ENCODE measurements at regions not wholly inside any gene's neighbourhood (a gene's known extent, or its start where the extent isn't known, plus 50 kb on each side); places are given as distances from the start of the nearest gene placed in this dataset.

- no peak overlapping the region for H3K27ac ChIP-seq
- no peaks in the 10 kb centered on the region for H4K20me1 ChIP-seq
Measured at GRCh38 chr10:128877936-128878335, 589.1 kb upstream of the MGMT start.

GRCh38 chr10:128879030-128879429, 588.0 kb upstream of the MGMT start:
- no peak overlapping the region for H3K4me3 ChIP-seq
- H3K9me3 ChIP-seq = no peaks in the 10 kb centered on the region
- no peaks in the 10 kb centered on the region for H4K20me1 ChIP-seq
- no peaks in the 10 kb centered on the region for H3K4me1 ChIP-seq
- H3K27me3 ChIP-seq = no peaks in the 10 kb centered on the region
- no peaks in the 10 kb centered on the region for H3K36me3 ChIP-seq
- TF ChIP-seq Cebpa-rat (IDR thresholded peaks at IDR 0.05) = no peak
- H3K27ac ChIP-seq = no peak overlapping the region
- no peak overlapping the region for H3K4me2 ChIP-seq
- H3K9ac ChIP-seq = no peak overlapping the region

More at GRCh38 chr10:128877936-128878335, 589.1 kb upstream of the MGMT start:
- H3K36me3 ChIP-seq = no peaks in the 10 kb centered on the region
- no peaks in the 10 kb centered on the region for H3K27me3 ChIP-seq
- no peak overlapping the region for H3K4me2 ChIP-seq
- no peaks in the 10 kb centered on the region for H3K4me1 ChIP-seq
- no peak overlapping the region for H3K9ac ChIP-seq
- no peak overlapping the region for H3K4me3 ChIP-seq
- H3K9me3 ChIP-seq = no peaks in the 10 kb centered on the region
- TF ChIP-seq Cebpa-rat (IDR thresholded peaks at IDR 0.05) = no peak

- Histone ChIP-seq H3K4me3 (no peak overlapping the region), H3K4me1 (no peaks in the 10 kb centered on the region), H4K20me1 (no peaks in the 10 kb centered on the region), H3K27ac (no peak overlapping the region), H3K4me2 (no peak overlapping the region), H3K9ac (no peak overlapping the region), H3K9me3 (no peaks in the 10 kb centered on the region), H3K27me3 (no peaks in the 10 kb centered on the region), H3K36me3 (no peaks in the 10 kb centered on the region)
- no peak for TF ChIP-seq Cebpa-rat (IDR thresholded peaks at IDR 0.05)
Measured at GRCh38 chr10:128879441-128880140, 587.5 kb upstream of the MGMT start.

GRCh38 chr10:128880159-128880725, 586.8 kb upstream of the MGMT start:
- no peak for TF ChIP-seq Cebpa-rat (IDR thresholded peaks at IDR 0.05)
- Histone ChIP-seq H3K4me2 (no peak overlapping the region), H3K27ac (no peak overlapping the region), H3K4me3 (no peak overlapping the region), H3K9me3 (no peaks in the 10 kb centered on the region), H3K36me3 (no peaks in the 10 kb centered on the region), H3K27me3 (no peaks in the 10 kb centered on the region), H3K9ac (no peak overlapping the region), H3K4me1 (no peaks in the 10 kb centered on the region), H4K20me1 (no peaks in the 10 kb centered on the region)

GRCh38 chr10:128881086-128881485, 586.0 kb upstream of the MGMT start:
- TF ChIP-seq Cebpa-rat (IDR thresholded peaks at IDR 0.05) = no peak
- Histone ChIP-seq H4K20me1 (no peaks in the 10 kb centered on the region), H3K4me1 (no peaks in the 10 kb centered on the region), H3K4me2 (no peak overlapping the region), H3K4me3 (no peak overlapping the region), H3K27ac (no peak overlapping the region), H3K27me3 (no peaks in the 10 kb centered on the region), H3K9ac (no peak overlapping the region), H3K36me3 (no peaks in the 10 kb centered on the region), H3K9me3 (no peaks in the 10 kb centered on the region)

- no peaks in the 10 kb centered on the region for H3K36me3 ChIP-seq
- H4K20me1 ChIP-seq = no peaks in the 10 kb centered on the region
- no peaks in the 10 kb centered on the region for H3K4me1 ChIP-seq
- H3K4me2 ChIP-seq = no peak overlapping the region
- H3K9me3 ChIP-seq = no peaks in the 10 kb centered on the region
- TF ChIP-seq Cebpa-rat (IDR thresholded peaks at IDR 0.05) = no peak
- no peak overlapping the region for H3K27ac ChIP-seq
- H3K27me3 ChIP-seq = no peaks in the 10 kb centered on the region
- H3K4me3 ChIP-seq = no peak overlapping the region
- no peak overlapping the region for H3K9ac ChIP-seq
Measured at GRCh38 chr10:128883231-128884032, 583.6 kb upstream of the MGMT start.

- Histone ChIP-seq H3K4me3 (no peak overlapping the region), H4K20me1 (no peaks in the 10 kb centered on the region), H3K9ac (no peak overlapping the region), H3K27me3 (no peaks in the 10 kb centered on the region), H3K4me2 (no peak overlapping the region), H3K27ac (no peak overlapping the region), H3K9me3 (no peaks in the 10 kb centered on the region), H3K36me3 (no peaks in the 10 kb centered on the region), H3K4me1 (no peaks in the 10 kb centered on the region)
- TF ChIP-seq Cebpa-rat (IDR thresholded peaks at IDR 0.05) = no peak
Measured at GRCh38 chr10:128884033-128884425, 583.0 kb upstream of the MGMT start.

GRCh38 chr10:128884496-128885072, 582.5 kb upstream of the MGMT start:
- Histone ChIP-seq H3K4me2 (no peak overlapping the region), H3K27ac (no peak overlapping the region), H3K4me3 (no peak overlapping the region), H3K36me3 (no peaks in the 10 kb centered on the region), H3K27me3 (no peaks in the 10 kb centered on the region), H3K9ac (no peak overlapping the region), H4K20me1 (no peaks in the 10 kb centered on the region), H3K4me1 (no peaks in the 10 kb centered on the region), H3K9me3 (no peaks in the 10 kb centered on the region)
- TF ChIP-seq Cebpa-rat (IDR thresholded peaks at IDR 0.05) = no peak

- TF ChIP-seq Cebpa-rat (IDR thresholded peaks at IDR 0.05) = no peak
- Histone ChIP-seq H3K9me3 (no peaks in the 10 kb centered on the region), H3K4me1 (no peaks in the 10 kb centered on the region), H3K4me3 (no peak overlapping the region), H3K27ac (no peak overlapping the region), H3K36me3 (no peaks in the 10 kb centered on the region), H3K4me2 (no peak overlapping the region), H4K20me1 (no peaks in the 10 kb centered on the region), H3K9ac (no peak overlapping the region), H3K27me3 (no peaks in the 10 kb centered on the region)
Measured at GRCh38 chr10:128885573-128886555, 581.2 kb upstream of the MGMT start.
